Osteoblast (primary cell): ENCODE measurements at regions not wholly inside any gene's neighbourhood (a gene's known extent, or its start where the extent isn't known, plus 50 kb on each side); places are given as distances from the start of the nearest gene placed in this dataset.

Experiments
- DNase-seq: peaks from one replicate; pipeline ENCODE4 v3.0.0; 2011; ENCODE audit warnings: low spot score, mixed read lengths; ENCODE audit not compliant: insufficient read length; ENCODE audit errors: missing footprints
- H2AFZ ChIP-seq: 2 replicates; pipeline ENCODE4 v1.6.0; 2011; ENCODE audit warnings: mild to moderate bottlenecking, low read length
- H3K27ac ChIP-seq: 2 replicates; pipeline ENCODE4 v1.5.1; 2011; ENCODE audit warnings: mild to moderate bottlenecking, low read depth, low read length, moderate library complexity
- H3K27me3 ChIP-seq: 2 replicates; pipeline ENCODE4 v1.6.0; 2012; ENCODE audit warnings: mild to moderate bottlenecking, control low read depth, inconsistent platforms, low read length, moderate library complexity; ENCODE audit not compliant: insufficient read depth
- H3K36me3 ChIP-seq: 2 replicates; pipeline ENCODE4 v1.5.1; 2011; ENCODE audit warnings: mild to moderate bottlenecking, low read length, control low read depth, moderate library complexity; ENCODE audit not compliant: insufficient read depth
- H3K4me1 ChIP-seq: 2 replicates; pipeline ENCODE4 v1.5.1; 2011; ENCODE audit warnings: mild to moderate bottlenecking, low read length, control low read depth, moderate library complexity; ENCODE audit not compliant: insufficient read depth
- H3K4me2 ChIP-seq: 2 replicates; pipeline ENCODE4 v1.6.0; 2011; ENCODE audit warnings: mild to moderate bottlenecking, low read length; ENCODE audit not compliant: insufficient read depth
- H3K4me3 ChIP-seq: fragments of 200-600 bp; sonication (generic); 3 replicates; pipeline ENCODE4 v1.5.1; 2012; ENCODE audit warnings: mild to moderate bottlenecking, low read length, inconsistent platforms; ENCODE audit not compliant: insufficient read depth
- H3K79me2 ChIP-seq: 2 replicates; pipeline ENCODE4 v1.6.0; 2012; ENCODE audit warnings: mild to moderate bottlenecking, low read length, control low read depth, inconsistent platforms; ENCODE audit not compliant: insufficient read depth
- H3K9me3 ChIP-seq: 2 replicates; pipeline ENCODE4 v1.5.1; 2011; ENCODE audit warnings: low read depth, low read length, control low read depth
- H4K20me1 ChIP-seq: 2 replicates; pipeline ENCODE4 v1.6.0; 2012; ENCODE audit warnings: mild to moderate bottlenecking, low read length, control low read depth; ENCODE audit not compliant: insufficient read depth
- TF ChIP-seq, protein P1 (sequence below): IDR thresholded peaks from 2 replicates; pipeline ENCODE4 v1.5.1; 2011; ENCODE audit warnings: mild to moderate bottlenecking, low read depth, low read length, moderate library complexity; ENCODE audit errors: extremely low read depth

GRCh38 chr13:74931698-74932433, 550.1 kb downstream of the TBC1D4 start:
- Histone ChIP-seq H3K4me3 (no peak overlapping the region), H3K4me2 (no peak overlapping the region), H3K27ac (no peak overlapping the region), H3K4me1 (peaks cover 16% of the 10 kb centered on the region), H3K36me3 (no peaks in the 10 kb centered on the region), H2AFZ (peak overlapping the region; percentile 66), H3K9me3 (no peaks in the 10 kb centered on the region), H3K79me2 (no peaks in the 10 kb centered on the region), H4K20me1 (no peaks in the 10 kb centered on the region), H3K27me3 (no peaks in the 10 kb centered on the region)
- DNase-seq, result no peak
- TF ChIP-seq, protein P1, sequence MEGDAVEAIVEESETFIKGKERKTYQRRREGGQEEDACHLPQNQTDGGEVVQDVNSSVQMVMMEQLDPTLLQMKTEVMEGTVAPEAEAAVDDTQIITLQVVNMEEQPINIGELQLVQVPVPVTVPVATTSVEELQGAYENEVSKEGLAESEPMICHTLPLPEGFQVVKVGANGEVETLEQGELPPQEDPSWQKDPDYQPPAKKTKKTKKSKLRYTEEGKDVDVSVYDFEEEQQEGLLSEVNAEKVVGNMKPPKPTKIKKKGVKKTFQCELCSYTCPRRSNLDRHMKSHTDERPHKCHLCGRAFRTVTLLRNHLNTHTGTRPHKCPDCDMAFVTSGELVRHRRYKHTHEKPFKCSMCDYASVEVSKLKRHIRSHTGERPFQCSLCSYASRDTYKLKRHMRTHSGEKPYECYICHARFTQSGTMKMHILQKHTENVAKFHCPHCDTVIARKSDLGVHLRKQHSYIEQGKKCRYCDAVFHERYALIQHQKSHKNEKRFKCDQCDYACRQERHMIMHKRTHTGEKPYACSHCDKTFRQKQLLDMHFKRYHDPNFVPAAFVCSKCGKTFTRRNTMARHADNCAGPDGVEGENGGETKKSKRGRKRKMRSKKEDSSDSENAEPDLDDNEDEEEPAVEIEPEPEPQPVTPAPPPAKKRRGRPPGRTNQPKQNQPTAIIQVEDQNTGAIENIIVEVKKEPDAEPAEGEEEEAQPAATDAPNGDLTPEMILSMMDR, result no peak

- peaks cover 16% of the 10 kb centered on the region for H3K4me1 ChIP-seq
- H4K20me1 ChIP-seq, result no peaks in the 10 kb centered on the region
- H3K36me3 ChIP-seq, result no peaks in the 10 kb centered on the region
- no peak overlapping the region for H3K4me3 ChIP-seq
- TF ChIP-seq, protein P1, result no peak
- peak overlapping the region; percentile 56 for H2AFZ ChIP-seq
- peak overlapping the region; percentile 49 for H3K4me2 ChIP-seq
- no peaks in the 10 kb centered on the region for H3K9me3 ChIP-seq
- DNase-seq, result peak; percentile 44
- H3K27ac ChIP-seq, result peak overlapping the region; percentile 37
- no peaks in the 10 kb centered on the region for H3K27me3 ChIP-seq
- no peaks in the 10 kb centered on the region for H3K79me2 ChIP-seq
Observed at GRCh38 chr13:74930402-74931165, 551.4 kb downstream of the TBC1D4 start.

DNA sequence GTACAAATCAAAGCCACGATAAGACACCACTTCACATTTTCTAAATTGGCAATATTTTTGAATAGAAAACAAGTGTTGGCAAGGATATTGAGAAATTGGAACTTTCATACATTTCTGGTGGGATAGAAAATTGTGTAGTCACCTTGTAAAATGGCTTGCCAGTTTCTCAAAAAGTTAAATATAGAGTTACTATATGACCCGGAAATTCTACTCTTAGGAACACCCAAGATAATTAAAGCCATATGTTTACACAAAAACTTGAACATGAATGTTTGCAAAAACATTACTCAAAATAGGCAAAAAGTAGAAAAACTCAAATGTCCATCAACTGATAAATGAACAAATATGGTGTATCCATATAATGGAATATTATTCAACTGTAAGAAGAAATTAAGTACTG, 552.5 kb downstream of the TBC1D4 start:
- Histone ChIP-seq H3K36me3 (no peaks in the 10 kb centered on the region), H3K4me3 (no peak overlapping the region), H3K79me2 (no peaks in the 10 kb centered on the region), H3K27ac (no peak overlapping the region), H4K20me1 (no peaks in the 10 kb centered on the region), H3K4me1 (peaks cover 16% of the 10 kb centered on the region), H3K9me3 (no peaks in the 10 kb centered on the region), H2AFZ (no peak overlapping the region), H3K27me3 (no peaks in the 10 kb centered on the region), H3K4me2 (no peak overlapping the region)
- no peak for DNase-seq
- TF ChIP-seq, protein P1, result no peak

- no peaks in the 10 kb centered on the region for H3K27me3 ChIP-seq
- H4K20me1 ChIP-seq, result no peaks in the 10 kb centered on the region
- TF ChIP-seq, protein P1, result no peak
- H3K79me2 ChIP-seq, result no peaks in the 10 kb centered on the region
- peaks cover 16% of the 10 kb centered on the region for H3K4me1 ChIP-seq
- H3K4me2 ChIP-seq, result no peak overlapping the region
- no peaks in the 10 kb centered on the region for H3K9me3 ChIP-seq
- H3K36me3 ChIP-seq, result no peaks in the 10 kb centered on the region
- H3K27ac ChIP-seq, result no peak overlapping the region
- H2AFZ ChIP-seq, result no peak overlapping the region
- H3K4me3 ChIP-seq, result no peak overlapping the region
- DNase-seq, result no peak
Observed at GRCh38 chr13:74927823-74928222, 554.1 kb downstream of the TBC1D4 start.
